ENCODE measurements at regions not wholly inside any gene's neighbourhood (a gene's known extent, or its start where the extent isn't known, plus 50 kb on each side); places are given as distances from the start of the nearest gene placed in this dataset.

GRCh38 chr3:40990062-40990456 is 209.2 kb upstream of the CTNNB1 start:
- TF ChIP-seq CTCF (IDR thresholded peaks at IDR 0.05) = no peak
- no peak for TF ChIP-seq ZFX (IDR thresholded peaks at IDR 0.05; ENCODE audit: borderline replicate concordance)
